ENCODE measurements at regions not wholly inside any gene's neighbourhood (a gene's known extent, or its start where the extent isn't known, plus 50 kb on each side); places are given as distances from the start of the nearest gene placed in this dataset.

- DNase-seq (ENCODE audit: low spot score): no peak
Observed at GRCh38 chr7:114755856-114756255, 166.0 kb upstream of the MDFIC start.

DNA sequence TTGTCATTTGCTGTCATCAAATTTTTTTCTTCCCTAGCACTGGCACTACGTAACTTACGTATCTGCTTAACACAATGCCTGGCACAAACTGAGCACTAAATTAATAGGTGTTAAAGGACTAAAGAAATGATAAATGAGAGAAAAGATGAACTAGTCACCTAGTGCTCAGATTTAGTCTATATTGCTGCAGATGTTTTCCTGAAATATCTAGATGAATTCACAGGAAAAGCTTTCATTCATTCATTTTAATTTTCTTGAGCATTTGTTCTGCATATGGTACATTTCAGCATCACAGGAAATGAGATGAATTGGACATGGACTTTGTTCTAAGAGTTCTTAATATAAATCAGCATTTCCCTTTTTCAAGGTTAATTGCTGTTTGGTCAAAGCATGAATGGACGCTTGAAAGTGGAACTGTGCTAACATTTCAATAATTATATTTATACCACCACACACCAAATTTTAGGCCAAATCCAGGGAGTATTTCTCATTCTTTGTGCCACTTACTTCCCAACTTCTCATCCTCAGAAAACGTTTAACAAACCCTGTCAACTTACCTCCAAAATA is 163.2 kb upstream of the MDFIC start:
- DNase-seq (ENCODE audit: low spot score): no peak

- DNase-seq (ENCODE audit: low spot score): no peak
Observed at GRCh38 chr7:114759347-114760062, 162.4 kb upstream of the MDFIC start.

- DNase-seq (ENCODE audit: low spot score): no peak
Observed at GRCh38 chr7:114760477-114760876, 161.4 kb upstream of the MDFIC start.

DNA sequence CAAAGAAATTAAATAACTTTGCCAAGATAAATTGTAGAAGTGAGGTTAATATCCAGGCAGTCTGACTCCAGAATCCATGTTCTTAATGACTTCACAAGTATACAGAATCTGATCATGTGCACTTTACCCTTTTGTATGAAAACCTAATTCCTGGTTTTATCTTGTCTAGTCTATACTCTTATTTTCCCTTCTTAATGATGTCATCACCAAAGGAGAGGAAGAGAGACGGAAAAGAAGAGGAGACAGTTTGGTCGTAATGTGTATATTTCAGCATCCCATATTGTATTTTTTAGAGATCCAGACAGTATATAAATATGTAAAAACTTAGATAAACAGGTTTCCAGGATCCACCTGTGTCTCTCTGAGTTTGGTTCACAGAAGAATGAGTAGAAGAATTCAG is 159.9 kb upstream of the MDFIC start:
- no peak for DNase-seq (ENCODE audit: low spot score)

GRCh38 chr7:114765331-114766040 is 156.4 kb upstream of the MDFIC start:
- DNase-seq (ENCODE audit: low spot score): no peak

DNA sequence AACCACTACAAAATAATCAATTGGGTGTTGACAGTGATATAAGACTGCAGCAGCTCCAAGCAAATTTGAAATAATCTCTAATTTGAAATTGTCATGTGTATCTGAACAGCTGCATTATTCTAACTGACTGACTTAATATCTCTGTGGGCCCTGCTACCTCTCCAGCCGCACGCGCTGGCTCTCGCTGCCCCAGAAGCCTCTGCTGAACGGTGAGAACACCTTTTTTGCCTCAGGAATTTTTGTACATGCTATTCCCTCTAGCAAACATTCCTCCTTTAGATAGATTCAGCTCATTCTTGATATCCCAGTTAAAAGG is 155.9 kb upstream of the MDFIC start:
- no peak for DNase-seq (ENCODE audit: low spot score)

- DNase-seq (ENCODE audit: low spot score): no peak
Observed at GRCh38 chr7:114777288-114777687, 144.6 kb upstream of the MDFIC start.

DNA sequence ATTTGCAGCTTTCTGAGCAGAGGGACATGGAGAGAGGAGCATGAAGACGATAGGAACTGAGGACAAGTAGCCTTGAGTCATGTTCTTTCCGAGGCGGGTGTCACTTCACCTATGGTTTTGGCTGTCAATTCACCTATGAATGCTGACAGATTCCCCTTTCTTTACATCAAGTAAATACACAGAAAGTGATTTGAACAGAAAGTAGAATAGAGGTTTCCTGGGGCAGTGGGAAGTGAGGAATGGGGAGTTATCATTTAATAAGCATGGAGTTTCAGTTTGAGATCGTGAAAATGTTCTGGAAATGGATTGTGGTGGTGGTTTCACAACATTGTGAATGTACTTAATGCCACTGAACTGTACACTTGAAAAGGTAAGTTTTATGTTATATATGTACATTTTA is 138.4 kb upstream of the MDFIC start:
- DNase-seq (ENCODE audit: low spot score): no peak

GRCh38 chr7:114784177-114784576 is 137.7 kb upstream of the MDFIC start:
- DNase-seq (ENCODE audit: low spot score): no peak

GRCh38 chr7:114784746-114785145 is 137.1 kb upstream of the MDFIC start:
- no peak for DNase-seq (ENCODE audit: low spot score)

DNA sequence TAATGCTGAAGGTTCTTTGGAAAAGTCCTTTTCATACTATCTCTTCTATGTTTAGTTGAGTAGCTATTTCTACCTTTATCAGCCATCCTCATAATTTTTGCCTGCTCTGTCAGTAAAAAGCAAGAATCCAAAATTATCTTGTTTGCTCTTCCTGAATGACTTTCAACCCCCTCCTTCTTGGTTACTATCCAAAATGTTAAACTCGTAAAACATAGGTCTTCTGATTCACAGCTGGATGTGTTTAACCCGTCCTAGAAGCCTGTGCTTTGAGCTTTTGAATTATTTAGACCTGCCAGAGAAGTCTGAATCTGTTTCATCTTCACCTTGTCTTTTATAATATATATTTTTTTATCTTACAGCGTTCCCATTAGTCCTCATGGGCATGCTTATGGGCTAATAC is 136.4 kb upstream of the MDFIC start:
- no peak for DNase-seq (ENCODE audit: low spot score)

GRCh38 chr7:114786455-114786854 is 135.4 kb upstream of the MDFIC start:
- no peak for DNase-seq (ENCODE audit: low spot score)

- no peak for DNase-seq (ENCODE audit: low spot score)
Observed at GRCh38 chr7:114787556-114787955, 134.3 kb upstream of the MDFIC start.

GRCh38 chr7:114788706-114789105 is 133.2 kb upstream of the MDFIC start:
- no peak for DNase-seq (ENCODE audit: low spot score)

DNA sequence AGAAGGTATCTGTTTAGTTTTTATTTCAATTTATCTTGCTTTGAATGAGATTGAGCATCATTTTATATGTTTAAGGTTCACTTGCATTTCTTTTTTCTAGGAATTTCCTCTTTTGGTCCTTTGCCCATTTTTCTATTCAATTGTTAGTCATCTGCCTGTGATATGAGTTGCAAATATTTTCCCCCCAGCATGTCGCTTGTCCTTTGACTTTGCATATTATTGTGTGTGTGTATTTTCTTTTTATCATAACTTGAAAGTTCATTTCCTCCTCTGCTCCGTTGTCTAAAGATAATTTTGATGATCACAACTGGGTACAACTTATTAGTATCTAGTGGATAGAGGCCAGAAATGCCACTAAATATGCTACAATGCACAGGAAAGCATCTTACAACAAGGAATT is 132.7 kb upstream of the MDFIC start:
- DNase-seq (ENCODE audit: low spot score): no peak

GRCh38 chr7:114789871-114790311 is 132.0 kb upstream of the MDFIC start:
- DNase-seq (ENCODE audit: low spot score): no peak

- no peak for DNase-seq (ENCODE audit: low spot score)
Observed at GRCh38 chr7:114790521-114790920, 131.4 kb upstream of the MDFIC start.

DNA sequence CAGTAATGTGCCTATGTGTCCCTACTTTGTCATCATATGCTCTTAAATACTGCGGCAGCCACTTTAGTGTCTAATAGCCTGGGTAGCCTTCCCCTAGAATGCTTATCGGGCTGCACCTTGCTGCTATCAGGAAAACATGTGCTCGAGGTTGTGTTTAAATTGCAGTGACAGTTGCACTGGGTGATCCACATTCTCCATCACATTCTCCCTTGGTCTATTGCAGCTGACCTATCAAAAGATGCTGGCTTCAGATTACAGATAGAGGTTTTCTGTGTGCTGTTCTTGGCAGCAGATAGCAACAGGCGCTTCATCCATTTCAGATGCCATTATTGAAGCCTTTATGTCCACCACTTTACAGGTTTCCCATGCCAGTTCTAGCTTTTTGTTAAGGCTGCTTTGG is 130.1 kb upstream of the MDFIC start:
- no peak for DNase-seq (ENCODE audit: low spot score)

DNA sequence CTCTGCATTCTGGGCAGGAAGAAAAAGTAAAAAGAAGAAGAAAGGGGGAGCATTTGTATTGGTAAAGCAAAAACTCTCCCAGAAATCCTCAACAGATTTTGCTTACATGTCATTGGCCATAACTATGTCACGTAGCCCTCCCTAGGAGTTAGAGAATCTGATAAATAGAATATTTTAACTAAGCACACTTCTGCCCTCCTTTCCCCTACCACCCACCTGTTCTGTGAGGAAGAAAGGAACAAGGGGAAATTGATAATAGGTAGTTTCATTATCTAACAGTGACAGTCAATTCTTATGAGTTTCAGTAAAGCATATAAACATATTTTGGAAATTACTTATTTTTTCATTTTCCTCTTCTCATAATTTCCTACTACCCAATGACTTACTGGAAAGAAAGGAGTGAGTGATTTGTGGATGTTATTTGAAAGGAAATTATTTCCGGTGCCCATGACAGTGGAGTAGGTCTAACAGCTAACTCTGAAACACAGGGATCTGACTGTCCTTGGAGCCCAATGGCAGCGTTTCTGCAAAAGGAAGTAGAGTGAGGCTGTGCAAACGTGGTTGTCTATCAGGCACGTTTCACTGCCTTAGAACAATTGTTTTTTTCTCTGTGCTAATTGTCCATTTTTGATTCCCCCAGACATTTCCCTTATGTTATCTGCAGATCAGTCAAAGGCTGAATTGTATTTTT is 128.6 kb upstream of the MDFIC start:
- no peak for DNase-seq (ENCODE audit: low spot score)

- no peak for DNase-seq (ENCODE audit: low spot score)
Observed at GRCh38 chr7:114795475-114795874, 126.4 kb upstream of the MDFIC start.

GRCh38 chr7:114799628-114800028 is 122.3 kb upstream of the MDFIC start:
- DNase-seq (ENCODE audit: low spot score): no peak

DNA sequence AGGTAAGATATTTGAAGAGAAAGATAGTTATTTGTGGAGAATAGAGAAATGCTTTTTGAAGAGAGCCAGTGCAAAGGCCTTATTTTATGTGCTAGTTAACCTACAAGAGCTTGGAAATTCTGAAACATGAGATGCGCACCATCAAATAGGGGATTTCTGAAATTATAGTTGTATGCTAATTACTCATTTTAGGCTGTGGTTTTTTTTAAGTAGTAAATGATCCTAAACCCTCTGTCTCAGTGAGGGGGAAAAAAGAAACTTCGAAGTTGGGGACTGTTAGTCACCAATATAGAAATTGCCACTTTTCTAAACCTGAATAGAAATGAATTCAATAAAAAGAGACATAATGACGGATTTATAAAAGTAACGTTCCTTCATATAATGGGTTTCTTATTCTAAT is 119.3 kb upstream of the MDFIC start:
- no peak for DNase-seq (ENCODE audit: low spot score)

Measured in ureter (tissue), 1 donor.